ENCODE measurements at regions not wholly inside any gene's neighbourhood (a gene's known extent, or its start where the extent isn't known, plus 50 kb on each side); places are given as distances from the start of the nearest gene placed in this dataset.

DNA sequence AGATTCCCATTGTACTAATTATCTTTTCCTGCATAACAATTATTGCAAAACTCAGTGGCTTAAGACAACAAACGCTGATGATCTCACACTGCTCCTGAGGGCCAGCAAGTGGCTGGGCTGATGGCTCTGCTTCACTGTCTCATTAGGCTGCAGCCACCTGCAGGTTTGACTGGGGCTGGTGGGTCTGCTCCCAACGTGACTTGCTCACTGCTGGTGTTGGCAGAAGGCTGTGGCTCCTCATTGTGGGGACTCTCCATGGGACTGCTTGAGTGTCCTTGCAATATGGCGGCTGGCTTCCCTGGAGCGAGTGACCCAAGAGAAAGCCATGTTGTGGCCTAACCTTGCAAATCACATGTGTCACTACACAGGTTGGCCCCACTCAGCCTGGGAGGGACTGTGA is 71.1 kb downstream of the PLXNA1 start:
- no peak overlapping the region for H3K4me3 ChIP-seq (replicated peaks; ENCODE audit: low read depth, low read length)
- TF ChIP-seq, protein P1, sequence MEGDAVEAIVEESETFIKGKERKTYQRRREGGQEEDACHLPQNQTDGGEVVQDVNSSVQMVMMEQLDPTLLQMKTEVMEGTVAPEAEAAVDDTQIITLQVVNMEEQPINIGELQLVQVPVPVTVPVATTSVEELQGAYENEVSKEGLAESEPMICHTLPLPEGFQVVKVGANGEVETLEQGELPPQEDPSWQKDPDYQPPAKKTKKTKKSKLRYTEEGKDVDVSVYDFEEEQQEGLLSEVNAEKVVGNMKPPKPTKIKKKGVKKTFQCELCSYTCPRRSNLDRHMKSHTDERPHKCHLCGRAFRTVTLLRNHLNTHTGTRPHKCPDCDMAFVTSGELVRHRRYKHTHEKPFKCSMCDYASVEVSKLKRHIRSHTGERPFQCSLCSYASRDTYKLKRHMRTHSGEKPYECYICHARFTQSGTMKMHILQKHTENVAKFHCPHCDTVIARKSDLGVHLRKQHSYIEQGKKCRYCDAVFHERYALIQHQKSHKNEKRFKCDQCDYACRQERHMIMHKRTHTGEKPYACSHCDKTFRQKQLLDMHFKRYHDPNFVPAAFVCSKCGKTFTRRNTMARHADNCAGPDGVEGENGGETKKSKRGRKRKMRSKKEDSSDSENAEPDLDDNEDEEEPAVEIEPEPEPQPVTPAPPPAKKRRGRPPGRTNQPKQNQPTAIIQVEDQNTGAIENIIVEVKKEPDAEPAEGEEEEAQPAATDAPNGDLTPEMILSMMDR (IDR thresholded peaks at IDR 0.05; ENCODE audit: low read length, missing control alignments), result no peak
- DNase-seq (ENCODE audit: low read depth), result no peak

DNA sequence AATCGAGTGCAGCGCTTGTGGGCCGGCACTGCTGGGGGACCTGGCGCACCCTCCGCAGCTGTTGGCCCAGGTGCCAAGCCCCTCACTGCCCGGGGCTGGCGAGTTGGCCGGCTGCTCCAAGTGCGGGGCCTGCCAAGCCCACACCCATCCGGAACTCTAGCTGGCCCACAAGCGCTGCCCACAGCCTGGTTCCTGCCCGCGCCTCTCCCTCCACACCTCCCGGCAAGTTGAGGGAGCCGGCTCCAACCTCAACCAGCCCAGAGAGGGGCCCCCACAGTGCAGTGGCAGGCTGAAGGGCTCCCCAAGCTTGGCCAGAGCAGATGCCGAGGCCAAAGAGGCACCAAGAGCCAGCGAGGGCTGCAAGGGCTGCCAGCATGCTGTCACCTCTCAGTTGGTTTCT is 73.4 kb downstream of the PLXNA1 start:
- TF ChIP-seq, protein P1 (IDR thresholded peaks at IDR 0.05; ENCODE audit: low read length, missing control alignments), result no peak
- no peak overlapping the region for H3K4me3 ChIP-seq (replicated peaks; ENCODE audit: low read depth, low read length)
- DNase-seq (ENCODE audit: low read depth), result no peak

DNA sequence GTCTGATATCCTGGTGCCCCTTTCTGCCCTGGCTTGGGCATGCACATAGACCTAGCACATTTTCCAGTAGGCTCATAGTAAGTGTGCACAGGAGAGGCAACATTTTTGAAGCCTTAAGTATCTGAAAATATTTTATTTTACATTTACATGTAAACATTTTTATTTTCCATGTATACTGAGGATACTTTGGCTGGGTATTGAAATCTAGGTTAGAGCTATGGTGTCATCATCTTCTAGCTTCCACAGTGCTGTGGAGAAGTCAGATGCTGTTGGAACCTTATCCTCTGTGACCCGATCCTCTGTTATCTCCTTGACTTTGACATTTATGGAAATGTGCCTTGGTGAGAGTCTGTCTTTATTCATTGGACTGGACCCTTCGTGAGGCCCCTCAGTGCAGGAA is 74.1 kb downstream of the PLXNA1 start:
- DNase-seq (ENCODE audit: low read depth), result no peak
- no peak overlapping the region for H3K4me3 ChIP-seq (replicated peaks; ENCODE audit: low read depth, low read length)
- TF ChIP-seq, protein P1 (IDR thresholded peaks at IDR 0.05; ENCODE audit: low read length, missing control alignments), result no peak

DNA sequence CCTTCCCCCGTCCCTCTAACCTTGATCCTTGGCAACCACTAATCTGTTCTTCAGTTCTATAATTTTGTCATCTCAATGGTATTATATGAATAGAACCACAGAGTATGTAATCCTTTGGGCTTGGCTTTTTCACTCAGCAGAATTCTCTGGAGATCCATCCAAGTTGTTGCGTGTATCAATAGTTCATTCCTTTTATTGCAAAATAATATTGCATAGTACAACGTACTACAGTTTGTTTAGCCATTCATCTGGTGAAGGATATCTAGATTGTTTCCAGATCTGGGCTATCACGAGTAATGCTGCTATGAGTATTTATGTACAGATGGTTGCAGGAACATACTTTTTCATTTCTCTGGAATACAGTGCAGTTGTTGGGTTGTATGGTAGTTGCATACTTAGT is 76.2 kb downstream of the PLXNA1 start:
- no peak for DNase-seq (ENCODE audit: low read depth)
- H3K4me3 ChIP-seq (replicated peaks; ENCODE audit: low read depth, low read length), result no peak overlapping the region
- TF ChIP-seq, protein P1 (IDR thresholded peaks at IDR 0.05; ENCODE audit: low read length, missing control alignments), result no peak

DNA sequence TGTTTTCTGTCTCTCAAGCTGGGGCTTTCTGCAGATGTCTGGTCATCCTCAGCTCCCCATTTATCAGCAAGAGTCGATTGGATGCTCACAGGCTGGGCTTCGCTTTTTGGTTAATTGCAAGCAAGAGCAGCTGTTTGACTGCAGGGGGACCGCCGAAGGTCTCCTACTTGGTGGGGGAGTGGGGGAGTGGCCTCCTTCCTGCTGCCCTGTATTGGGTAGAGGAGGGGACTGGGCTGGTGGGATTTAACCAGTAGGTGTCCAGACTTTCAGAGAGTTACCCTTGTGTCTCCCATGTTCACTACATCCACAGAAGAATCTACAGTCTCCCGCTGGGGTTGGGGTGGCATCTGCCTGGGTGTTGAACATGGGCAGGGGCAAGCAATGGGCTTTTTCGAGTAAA is 78.7 kb downstream of the PLXNA1 start:
- no peak for DNase-seq (ENCODE audit: low read depth)
- TF ChIP-seq, protein P1 (IDR thresholded peaks at IDR 0.05; ENCODE audit: low read length, missing control alignments), result no peak
- no peak overlapping the region for H3K4me3 ChIP-seq (replicated peaks; ENCODE audit: low read depth, low read length)

DNA sequence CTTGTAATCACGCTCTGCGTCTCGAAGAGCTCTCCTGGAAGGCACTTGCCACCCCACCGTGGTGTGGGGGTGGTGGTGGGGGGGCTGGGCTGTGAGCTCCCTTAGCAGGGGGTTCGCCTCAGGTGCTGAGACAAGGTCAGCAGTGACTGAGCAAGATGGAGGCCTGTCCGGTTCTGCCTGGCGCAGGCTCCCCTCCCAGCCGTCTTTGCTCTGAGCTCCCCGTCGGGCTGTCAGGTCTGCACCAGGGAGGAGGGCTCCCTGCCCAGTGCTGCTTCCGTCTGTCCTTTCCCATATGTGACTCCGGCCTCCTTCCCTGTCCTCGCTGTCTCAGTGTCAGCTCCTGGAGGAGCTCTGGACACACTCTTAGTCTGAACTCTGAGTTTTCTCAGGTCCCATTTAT is 80.0 kb downstream of the PLXNA1 start:
- TF ChIP-seq, protein P1 (IDR thresholded peaks at IDR 0.05; ENCODE audit: low read length, missing control alignments), result no peak
- H3K4me3 ChIP-seq (replicated peaks; ENCODE audit: low read depth, low read length), result no peak overlapping the region
- DNase-seq (ENCODE audit: low read depth), result no peak

DNA sequence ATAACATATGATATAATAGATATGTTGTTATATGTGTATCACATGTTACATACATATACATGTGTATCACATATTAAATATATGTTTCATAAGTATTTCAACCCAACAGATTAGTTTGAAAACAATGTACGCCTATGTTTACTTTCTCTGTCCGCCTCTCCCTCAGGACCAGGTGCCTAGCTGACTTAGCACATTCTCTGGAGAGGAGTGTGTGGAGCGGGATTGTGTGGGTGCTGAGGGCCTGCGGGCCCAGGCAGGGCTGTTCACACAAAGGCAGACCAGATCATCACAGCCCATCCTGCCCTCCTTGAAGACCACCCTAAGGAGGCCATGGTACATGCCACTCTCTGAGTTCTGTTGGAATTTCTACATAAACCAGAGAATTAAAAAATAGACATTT is 81.0 kb downstream of the PLXNA1 start:
- TF ChIP-seq, protein P1 (IDR thresholded peaks at IDR 0.05; ENCODE audit: low read length, missing control alignments), result no peak
- H3K4me3 ChIP-seq (replicated peaks; ENCODE audit: low read depth, low read length), result no peak overlapping the region
- DNase-seq (ENCODE audit: low read depth), result no peak

Data from fibroblast of pulmonary artery (primary cell).